Activated naive CD4-positive, alpha-beta T cell (primary cell): ENCODE measurements at regions not wholly inside any gene's neighbourhood (a gene's known extent, or its start where the extent isn't known, plus 50 kb on each side); places are given as distances from the start of the nearest gene placed in this dataset.
"Not testable (repeated sequence)": the region's sequence is repeated elsewhere in the genome, so short reads cannot be mapped to it uniquely, and the experiment has no call there.

Experiments
- DNase-seq, 4 experiments: peaks; one replicate each; lab custom pipeline; 2025; lab: John Stamatoyannopoulos, UW

GRCh38 chr10:21057436-21057835, 160.3 kb upstream of the NEBL start:
- DNase-seq = no peak

GRCh38 chr10:21056461-21056860, 159.3 kb upstream of the NEBL start:
- no peak for DNase-seq

- no peak for DNase-seq
Measured at GRCh38 chr10:21055339-21056135, 158.4 kb upstream of the NEBL start.

GRCh38 chr10:21053953-21054690, 157.0 kb upstream of the NEBL start:
- DNase-seq = no peak

GRCh38 chr10:21052709-21053104, 155.6 kb upstream of the NEBL start:
- DNase-seq = no peak

GRCh38 chr10:21052072-21052708, 155.1 kb upstream of the NEBL start:
- no peak for DNase-seq

- DNase-seq = no peak
Measured at GRCh38 chr10:21049482-21049881, 152.4 kb upstream of the NEBL start.

- DNase-seq = no peak
Measured at GRCh38 chr10:21048068-21048467, 151.0 kb upstream of the NEBL start.

GRCh38 chr10:21047511-21047910, 150.4 kb upstream of the NEBL start:
- DNase-seq = no peak

GRCh38 chr10:21047096-21047495, 150.0 kb upstream of the NEBL start:
- DNase-seq = no peak

GRCh38 chr10:21043044-21043443, 145.9 kb upstream of the NEBL start:
- no peak for DNase-seq

GRCh38 chr10:21042536-21042935, 145.4 kb upstream of the NEBL start:
- no peak for DNase-seq

GRCh38 chr10:21041763-21042458, 144.8 kb upstream of the NEBL start:
- no peak for DNase-seq

GRCh38 chr10:21039721-21040120, 142.6 kb upstream of the NEBL start:
- no peak for DNase-seq

- no peak for DNase-seq
Measured at GRCh38 chr10:21036757-21037156, 139.6 kb upstream of the NEBL start.

GRCh38 chr10:21034770-21035169, 137.7 kb upstream of the NEBL start:
- not testable (repeated sequence) for DNase-seq

GRCh38 chr10:21034241-21034640, 137.1 kb upstream of the NEBL start:
- no peak for DNase-seq

- DNase-seq = no peak
Measured at GRCh38 chr10:21032587-21033319, 135.6 kb upstream of the NEBL start.

- no peak for DNase-seq
Measured at GRCh38 chr10:21031232-21031795, 134.2 kb upstream of the NEBL start.

GRCh38 chr10:21030091-21030490, 133.0 kb upstream of the NEBL start:
- DNase-seq = no peak

- DNase-seq = no peak
Measured at GRCh38 chr10:21022821-21023220, 125.7 kb upstream of the NEBL start.
